DOHH2 (cell line): ENCODE measurements at regions not wholly inside any gene's neighbourhood (a gene's known extent, or its start where the extent isn't known, plus 50 kb on each side); places are given as distances from the start of the nearest gene placed in this dataset.

Source experiments
- H3F3A ChIP-seq: fragments of 200-600 bp; sonication (generic), shearing (Covaris generic); 2 replicates; pipeline ENCODE4 v1.6.0; 2016; ENCODE audit warnings: antibody characterized with exemption, mild to moderate bottlenecking; ENCODE audit not compliant: control insufficient read depth, insufficient read depth
- H3K27ac ChIP-seq: fragments of 200-600 bp; sonication (generic); 2 replicates; pipeline ENCODE4 v1.5.1; 2014; ENCODE audit warnings: low read depth, mild to moderate bottlenecking, low read length, moderate library complexity
- H3K27me3 ChIP-seq: fragments of 200-600 bp; sonication (generic); 2 replicates; pipeline ENCODE4 v1.6.1; 2014; ENCODE audit warnings: mild to moderate bottlenecking, low read length, mixed read lengths; ENCODE audit not compliant: control insufficient read depth
- H3K36me3 ChIP-seq: fragments of 200-600 bp; sonication (generic); 2 replicates; pipeline ENCODE4 v1.6.1; 2014; ENCODE audit warnings: mild to moderate bottlenecking, low read length, moderate library complexity, mixed read lengths; ENCODE audit not compliant: control insufficient read depth
- H3K4me1 ChIP-seq: fragments of 200-600 bp; sonication (generic); 2 replicates; pipeline ENCODE4 v1.6.1; 2014; ENCODE audit warnings: mild to moderate bottlenecking, low read length, mixed read lengths; ENCODE audit not compliant: control insufficient read depth
- H3K4me2 ChIP-seq: fragments of 200-600 bp; sonication (generic); 2 replicates; pipeline ENCODE4 v1.6.0; 2014; ENCODE audit warnings: mild to moderate bottlenecking, low read length, moderate library complexity
- H3K4me3 ChIP-seq: fragments of 200-600 bp; sonication (generic); 2 replicates; pipeline ENCODE4 v1.5.1; 2014; ENCODE audit warnings: mild to moderate bottlenecking, low read length, mixed read lengths
- H3K79me2 ChIP-seq: fragments of 200-600 bp; sonication (generic); 2 replicates; pipeline ENCODE4 v1.6.1; 2014; ENCODE audit warnings: mild to moderate bottlenecking, low read length, mixed read lengths; ENCODE audit not compliant: control insufficient read depth
- H3K9me2 ChIP-seq: fragments of 200-600 bp; sonication (generic); replicated peaks from 2 replicates; pipeline ENCODE4 v1.6.1; 2014; ENCODE audit warnings: mild to moderate bottlenecking, low read length, mixed read lengths; ENCODE audit not compliant: control insufficient read depth
- H3K9me3 ChIP-seq: fragments of 200-600 bp; sonication (generic); 2 replicates; pipeline ENCODE4 v1.6.1; 2014; ENCODE audit warnings: antibody characterized with exemption, low read length, mixed read lengths; ENCODE audit not compliant: control insufficient read depth, insufficient read depth
- H4K20me1 ChIP-seq: fragments of 200-600 bp; sonication (generic); 2 replicates; pipeline ENCODE4 v1.6.0; 2014; ENCODE audit warnings: low read depth, mild to moderate bottlenecking, antibody characterized with exemption, low read length, moderate library complexity; ENCODE audit not compliant: control insufficient read depth, insufficient read depth
- CTCF ChIP-seq: fragments of 200-600 bp; sonication (generic); IDR thresholded peaks from one replicate; pipeline ENCODE4 v1.5.1; 2014; ENCODE audit warnings: antibody characterized with exemption, mild to moderate bottlenecking, low read depth, low read length; ENCODE audit not compliant: poor library complexity, severe bottlenecking
- EZH2phosphoT487 ChIP-seq: fragments of 200-600 bp; sonication (generic); IDR thresholded peaks from 2 replicates; pipeline ENCODE4 v1.6.1; 2017; ENCODE audit warnings: borderline replicate concordance, mild to moderate bottlenecking, antibody characterized with exemption, low read length, moderate library complexity, mixed read lengths

DNA sequence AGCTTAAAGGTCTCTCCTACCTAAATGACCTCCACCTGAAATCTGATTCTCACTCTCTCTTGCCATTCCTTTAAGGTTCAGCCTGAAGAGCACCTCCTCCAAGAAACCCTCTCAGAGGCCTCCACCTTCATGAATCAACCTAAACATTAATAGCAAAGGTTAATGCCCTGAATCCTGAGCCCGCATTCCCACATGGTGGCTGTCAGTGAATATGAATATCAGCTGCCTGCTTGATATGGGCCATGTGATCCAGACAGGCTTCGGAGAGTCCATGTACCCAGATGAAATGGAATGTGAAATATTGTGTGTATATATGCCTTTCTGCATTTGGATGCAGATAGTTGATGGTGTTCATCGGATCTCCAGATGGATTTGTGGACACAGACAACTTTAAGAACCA is 317.5 kb downstream of the TOX3 start:
- H3K9me3 ChIP-seq = no peaks in the 10 kb centered on the region
- no peak overlapping the region for H3K4me3 ChIP-seq
- no peak overlapping the region for H3K4me2 ChIP-seq
- H3K27ac ChIP-seq = no peak overlapping the region
- no peaks in the 10 kb centered on the region for H3K27me3 ChIP-seq
- H4K20me1 ChIP-seq = no peaks in the 10 kb centered on the region
- no peaks in the 10 kb centered on the region for H3F3A ChIP-seq
- H3K36me3 ChIP-seq = no peaks in the 10 kb centered on the region
- H3K9me2 ChIP-seq = no peaks in the 10 kb centered on the region
- no peaks in the 10 kb centered on the region for H3K4me1 ChIP-seq
- no peak for TF ChIP-seq CTCF
- no peak for TF ChIP-seq EZH2phosphoT487
- no peaks in the 10 kb centered on the region for H3K79me2 ChIP-seq

DNA sequence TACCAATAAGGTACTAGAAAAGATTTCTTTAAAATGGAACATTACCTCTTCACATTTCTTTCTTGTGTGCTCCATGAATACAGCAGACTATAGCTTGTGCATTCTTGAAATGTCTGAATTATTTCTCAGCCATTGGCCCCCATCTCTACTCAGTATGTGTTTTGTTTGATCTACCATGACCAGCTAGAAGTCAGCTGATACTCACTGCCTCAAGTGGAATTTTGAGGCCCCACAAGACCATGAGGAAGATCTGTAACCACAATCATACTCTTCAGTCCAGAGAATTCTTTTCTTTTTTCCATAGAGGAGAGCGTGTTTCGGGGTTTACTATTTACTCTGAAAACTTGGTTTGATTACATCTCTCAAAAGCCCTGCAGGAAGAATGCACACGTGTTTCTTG is 319.1 kb downstream of the TOX3 start:
- H3K4me1 ChIP-seq = no peaks in the 10 kb centered on the region
- no peak overlapping the region for H3K4me2 ChIP-seq

GRCh38 chr16:52212841-52213240 is 334.1 kb downstream of the TOX3 start:
- H4K20me1 ChIP-seq = no peaks in the 10 kb centered on the region
- no peaks in the 10 kb centered on the region for H3F3A ChIP-seq
- no peaks in the 10 kb centered on the region for H3K36me3 ChIP-seq
- no peaks in the 10 kb centered on the region for H3K4me1 ChIP-seq
- no peak for TF ChIP-seq EZH2phosphoT487
- TF ChIP-seq CTCF = no peak
- no peak overlapping the region for H3K4me2 ChIP-seq
- no peaks in the 10 kb centered on the region for H3K9me2 ChIP-seq
- H3K27me3 ChIP-seq = no peaks in the 10 kb centered on the region
- no peak overlapping the region for H3K4me3 ChIP-seq
- no peaks in the 10 kb centered on the region for H3K79me2 ChIP-seq
- H3K9me3 ChIP-seq = no peaks in the 10 kb centered on the region; the same call in 1 of the 2 replicates
- no peak overlapping the region for H3K27ac ChIP-seq

More for the DNA sequence above, 319.1 kb downstream of the TOX3 start:
- H3F3A ChIP-seq = no peaks in the 10 kb centered on the region
- H3K79me2 ChIP-seq = no peaks in the 10 kb centered on the region
- no peak overlapping the region for H3K27ac ChIP-seq
- TF ChIP-seq CTCF (no peak), EZH2phosphoT487 (no peak)
- H4K20me1 ChIP-seq = no peaks in the 10 kb centered on the region
- no peaks in the 10 kb centered on the region for H3K27me3 ChIP-seq
- H3K9me3 ChIP-seq = no peaks in the 10 kb centered on the region
- H3K36me3 ChIP-seq = no peaks in the 10 kb centered on the region
- H3K4me3 ChIP-seq = no peak overlapping the region
- H3K9me2 ChIP-seq = no peaks in the 10 kb centered on the region

GRCh38 chr16:52209227-52209626 is 337.7 kb downstream of the TOX3 start:
- H3K4me1 ChIP-seq = no peaks in the 10 kb centered on the region
- H3F3A ChIP-seq = no peaks in the 10 kb centered on the region
- no peaks in the 10 kb centered on the region for H3K27me3 ChIP-seq
- no peaks in the 10 kb centered on the region for H4K20me1 ChIP-seq
- no peak overlapping the region for H3K27ac ChIP-seq
- H3K9me3 ChIP-seq = no peaks in the 10 kb centered on the region; the same call in 1 of the 2 replicates
- no peaks in the 10 kb centered on the region for H3K36me3 ChIP-seq
- no peak overlapping the region for H3K4me3 ChIP-seq
- TF ChIP-seq EZH2phosphoT487 (no peak), CTCF (no peak)
- no peaks in the 10 kb centered on the region for H3K79me2 ChIP-seq
- H3K9me2 ChIP-seq = no peaks in the 10 kb centered on the region
- H3K4me2 ChIP-seq = no peak overlapping the region
